Breast epithelium (tissue), 4 donors: ENCODE measurements at regions not wholly inside any gene's neighbourhood (a gene's known extent, or its start where the extent isn't known, plus 50 kb on each side); places are given as distances from the start of the nearest gene placed in this dataset.

Source experiments
- DNase-seq, 2 donors: peaks; one replicate each; pipeline ENCODE4 v3.0.0-alpha.2; 2019; ENCODE audit warnings: low spot score in 2 of 2
- H3K27ac ChIP-seq, 2 donors: fragments of 200-600 bp; sonication (generic) in 1 of 2; one replicate each; pipeline ENCODE4 v1.5.1; 2016 to 2019; ENCODE audit warnings: mild to moderate bottlenecking in 1 of 2
- H3K27me3 ChIP-seq, 2 donors: fragments of 200-600 bp; sonication (generic) in 1 of 2; one replicate each; pipeline versions ENCODE4 v1.5.1 to v1.6.0; 2017 to 2019; ENCODE audit warnings: control low read depth in 1 of 2, mild to moderate bottlenecking in 1 of 2
- H3K36me3 ChIP-seq: fragments of 200-600 bp; one replicate; pipeline ENCODE4 v1.5.1; 2019
- H3K4me1 ChIP-seq, 2 donors: fragments of 200-600 bp; sonication (generic); one replicate each; pipeline ENCODE4 v1.5.1; 2016 to 2019; ENCODE audit warnings: control low read depth in 1 of 2
- H3K4me3 ChIP-seq, 3 donors: fragments of 200-600 bp; sonication (generic); 1 replicate in 2 of 3; 2 replicates in 1 of 3; pipeline ENCODE4 v1.5.1; 2016 to 2019; ENCODE audit warnings: mild to moderate bottlenecking in 3 of 3, moderate library complexity in 2 of 3
- H3K9me3 ChIP-seq, 2 donors: fragments of 200-600 bp; sonication (generic) in 1 of 2; one replicate each; pipeline ENCODE4 v1.5.1; 2016 to 2019; ENCODE audit warnings: control low read depth in 1 of 2
- CTCF ChIP-seq, 3 donors: fragments of 450-650 bp; IDR thresholded peaks; one replicate each; pipeline ENCODE4 v1.5.1; 2016 to 2017; ENCODE audit warnings: antibody characterized with exemption in 3 of 3, mild to moderate bottlenecking in 3 of 3, moderate library complexity in 3 of 3
- POLR2A ChIP-seq: fragments of 450-650 bp; IDR thresholded peaks from one replicate; pipeline ENCODE4 v1.6.1; 2016; ENCODE audit warnings: antibody characterized with exemption, mild to moderate bottlenecking, moderate library complexity
- POLR2AphosphoS5 ChIP-seq, 3 donors: sonication (generic); formaldehyde crosslinking; IDR thresholded peaks; one replicate each; pipeline ENCODE4 v1.6.1; 2017; ENCODE audit warnings: antibody characterized with exemption in 3 of 3
- intact Hi-C: fragments of 100-400 bp; cut with DNase I; formaldehyde crosslinking; loops from one replicate; pipeline ENCODE4 v1.15.1; 2023; ENCODE audit warnings: low total_unique reads

- TF ChIP-seq POLR2AphosphoS5 (IDR thresholded peaks at IDR 0.05), result no peak
- no peak for TF ChIP-seq CTCF (IDR thresholded peaks at IDR 0.05)
- no peak for TF ChIP-seq POLR2A
- Histone ChIP-seq H3K27ac (no peak overlapping the region), H3K4me3 (no peak overlapping the region), H3K27me3 (no peaks in the 10 kb centered on the region), H3K9me3 (no peaks in the 10 kb centered on the region), H3K36me3 (no peaks in the 10 kb centered on the region), H3K4me1 (no peaks in the 10 kb centered on the region)
- no peak for DNase-seq
- intact Hi-C loops, result no loop called here
These were observed 340.8 kb downstream of the GRXCR1 start for GRCh38 chr4:43233321-43233720.

GRCh38 chr4:43234626-43235415, 342.3 kb downstream of the GRXCR1 start:
- Histone ChIP-seq H3K27me3 (no peaks in the 10 kb centered on the region), H3K27ac (no peak overlapping the region), H3K9me3 (no peaks in the 10 kb centered on the region), H3K36me3 (no peaks in the 10 kb centered on the region), H3K4me3 (no peak overlapping the region), H3K4me1 (no peaks in the 10 kb centered on the region)
- no peak for TF ChIP-seq POLR2AphosphoS5 (IDR thresholded peaks at IDR 0.05)
- TF ChIP-seq CTCF (IDR thresholded peaks at IDR 0.05), result no peak
- no peak for TF ChIP-seq POLR2A
- intact Hi-C loops, result no loop called here
- no peak for DNase-seq

- no peaks in the 10 kb centered on the region for H3K27me3 ChIP-seq
- TF ChIP-seq POLR2A, result no peak
- no peak for DNase-seq
- H3K4me3 ChIP-seq, result no peak overlapping the region
- no peaks in the 10 kb centered on the region for H3K4me1 ChIP-seq
- H3K9me3 ChIP-seq, result no peaks in the 10 kb centered on the region
- H3K36me3 ChIP-seq, result no peaks in the 10 kb centered on the region
- intact Hi-C loops, result no loop called here
- H3K27ac ChIP-seq, result no peak overlapping the region
These were observed 345.5 kb downstream of the GRXCR1 start for GRCh38 chr4:43238008-43238407.

GRCh38 chr4:43238585-43238984, 346.1 kb downstream of the GRXCR1 start:
- H3K27ac ChIP-seq, result no peak overlapping the region
- H3K4me1 ChIP-seq, result no peaks in the 10 kb centered on the region
- intact Hi-C loops, result no loop called here
- TF ChIP-seq CTCF (IDR thresholded peaks at IDR 0.05) (no peak), POLR2AphosphoS5 (IDR thresholded peaks at IDR 0.05) (no peak), POLR2A (no peak)
- no peak for DNase-seq
- no peaks in the 10 kb centered on the region for H3K36me3 ChIP-seq
- no peaks in the 10 kb centered on the region for H3K9me3 ChIP-seq
- H3K27me3 ChIP-seq, result no peaks in the 10 kb centered on the region
- no peak overlapping the region for H3K4me3 ChIP-seq

- no peaks in the 10 kb centered on the region for H3K9me3 ChIP-seq
- intact Hi-C loops, result no loop called here
- no peaks in the 10 kb centered on the region for H3K36me3 ChIP-seq
- no peaks in the 10 kb centered on the region for H3K4me1 ChIP-seq
- H3K4me3 ChIP-seq, result no peak overlapping the region
- DNase-seq, result no peak
- no peak overlapping the region for H3K27ac ChIP-seq
- no peaks in the 10 kb centered on the region for H3K27me3 ChIP-seq
- TF ChIP-seq CTCF (IDR thresholded peaks at IDR 0.05) (no peak), POLR2AphosphoS5 (IDR thresholded peaks at IDR 0.05) (no peak), POLR2A (no peak)
These were observed 348.6 kb downstream of the GRXCR1 start for GRCh38 chr4:43241104-43241503.
